ENCODE measurements at regions not wholly inside any gene's neighbourhood (a gene's known extent, or its start where the extent isn't known, plus 50 kb on each side); places are given as distances from the start of the nearest gene placed in this dataset.

DNA sequence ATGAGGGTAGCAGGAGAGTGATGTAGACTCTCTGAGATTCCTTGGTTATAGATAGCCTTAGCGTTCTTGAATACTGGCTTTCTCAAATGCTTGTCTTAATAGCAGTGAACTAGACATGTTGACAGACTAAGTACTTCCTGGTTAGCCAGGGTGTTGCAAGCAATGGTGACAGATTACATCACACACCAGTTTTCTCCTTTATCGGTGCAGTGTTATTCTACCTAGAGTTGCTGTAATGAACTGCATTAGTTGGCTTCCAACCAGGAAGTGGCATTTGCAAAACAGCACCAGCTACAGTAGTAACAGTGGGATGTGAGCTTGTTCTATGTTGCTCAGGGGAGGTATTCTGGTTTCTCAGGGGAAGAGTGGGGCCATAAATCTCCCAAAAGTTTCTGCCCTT, 582.2 kb upstream of the DDX18 start:
- no peak for TF ChIP-seq EZH2 (IDR thresholded peaks at IDR 0.05; ENCODE audit: low read length, missing control alignments)
- TF ChIP-seq, protein P1, sequence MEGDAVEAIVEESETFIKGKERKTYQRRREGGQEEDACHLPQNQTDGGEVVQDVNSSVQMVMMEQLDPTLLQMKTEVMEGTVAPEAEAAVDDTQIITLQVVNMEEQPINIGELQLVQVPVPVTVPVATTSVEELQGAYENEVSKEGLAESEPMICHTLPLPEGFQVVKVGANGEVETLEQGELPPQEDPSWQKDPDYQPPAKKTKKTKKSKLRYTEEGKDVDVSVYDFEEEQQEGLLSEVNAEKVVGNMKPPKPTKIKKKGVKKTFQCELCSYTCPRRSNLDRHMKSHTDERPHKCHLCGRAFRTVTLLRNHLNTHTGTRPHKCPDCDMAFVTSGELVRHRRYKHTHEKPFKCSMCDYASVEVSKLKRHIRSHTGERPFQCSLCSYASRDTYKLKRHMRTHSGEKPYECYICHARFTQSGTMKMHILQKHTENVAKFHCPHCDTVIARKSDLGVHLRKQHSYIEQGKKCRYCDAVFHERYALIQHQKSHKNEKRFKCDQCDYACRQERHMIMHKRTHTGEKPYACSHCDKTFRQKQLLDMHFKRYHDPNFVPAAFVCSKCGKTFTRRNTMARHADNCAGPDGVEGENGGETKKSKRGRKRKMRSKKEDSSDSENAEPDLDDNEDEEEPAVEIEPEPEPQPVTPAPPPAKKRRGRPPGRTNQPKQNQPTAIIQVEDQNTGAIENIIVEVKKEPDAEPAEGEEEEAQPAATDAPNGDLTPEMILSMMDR (conservative IDR thresholded peaks at IDR 0.05 in 1 of 2, IDR thresholded peaks at IDR 0.05 in 1 of 2; ENCODE audit: low read depth in 1 of 2, low read length in 2 of 2): no peak
- no peaks in the 10 kb centered on the region for H3K4me1 ChIP-seq (ENCODE audit: control insufficient read depth, extremely low read depth, insufficient read depth, low read length)
- no peak overlapping the region for H3K27ac ChIP-seq (ENCODE audit: insufficient read depth, low read length)
- no peaks in the 10 kb centered on the region for H3K79me2 ChIP-seq (ENCODE audit: control insufficient read depth, insufficient read depth, low read length)
- H3K36me3 ChIP-seq (ENCODE audit: control insufficient read depth, insufficient read depth, low read length): no peaks in the 10 kb centered on the region
- no peak overlapping the region for H3K9ac ChIP-seq (ENCODE audit: insufficient read depth, low read length)
- H3K4me2 ChIP-seq (ENCODE audit: extremely low read depth, insufficient read depth, low read length): no peak overlapping the region
- DNase-seq (ENCODE audit: low read depth in 2 of 2): no peak
- H3K9me3 ChIP-seq (ENCODE audit: control insufficient read depth, insufficient read depth, low read depth, low read length): no peaks in the 10 kb centered on the region
- no peak overlapping the region for H2AFZ ChIP-seq (ENCODE audit: low read length)
- no peak overlapping the region for H3K4me3 ChIP-seq (replicated peaks in 1 of 4; ENCODE audit: control extremely low read depth in 1 of 4, insufficient read depth in 1 of 4, low read depth in 3 of 4, low read length in 4 of 4)
- no peaks in the 10 kb centered on the region for H3K27me3 ChIP-seq (ENCODE audit: control insufficient read depth, insufficient read depth, low read length)
- H4K20me1 ChIP-seq (ENCODE audit: control insufficient read depth, extremely low read depth, insufficient read depth, low read length): no peaks in the 10 kb centered on the region

GRCh38 chr2:117257362-117257761, 557.1 kb upstream of the DDX18 start:
- Histone ChIP-seq H2AFZ (ENCODE audit: low read length) (no peak overlapping the region), H3K27ac (ENCODE audit: insufficient read depth, low read length) (no peak overlapping the region), H4K20me1 (ENCODE audit: control insufficient read depth, extremely low read depth, insufficient read depth, low read length) (no peaks in the 10 kb centered on the region), H3K4me2 (ENCODE audit: extremely low read depth, insufficient read depth, low read length) (no peak overlapping the region), H3K4me3 (replicated peaks in 1 of 4; ENCODE audit: control extremely low read depth in 1 of 4, insufficient read depth in 1 of 4, low read depth in 3 of 4, low read length in 4 of 4) (no peak overlapping the region), H3K9ac (ENCODE audit: insufficient read depth, low read length) (no peak overlapping the region), H3K9me3 (ENCODE audit: control insufficient read depth, insufficient read depth, low read depth, low read length) (no peaks in the 10 kb centered on the region), H3K36me3 (ENCODE audit: control insufficient read depth, insufficient read depth, low read length) (no peaks in the 10 kb centered on the region), H3K4me1 (ENCODE audit: control insufficient read depth, extremely low read depth, insufficient read depth, low read length) (no peaks in the 10 kb centered on the region), H3K79me2 (ENCODE audit: control insufficient read depth, insufficient read depth, low read length) (no peaks in the 10 kb centered on the region), H3K27me3 (ENCODE audit: control insufficient read depth, insufficient read depth, low read length) (no peaks in the 10 kb centered on the region)
- no peak for TF ChIP-seq EZH2 (IDR thresholded peaks at IDR 0.05; ENCODE audit: low read length, missing control alignments)
- TF ChIP-seq, protein P1 (conservative IDR thresholded peaks at IDR 0.05 in 1 of 2, IDR thresholded peaks at IDR 0.05 in 1 of 2; ENCODE audit: low read depth in 1 of 2, low read length in 2 of 2): no peak
- no peak for DNase-seq (ENCODE audit: low read depth in 2 of 2)

GRCh38 chr2:117269574-117269973, 544.9 kb upstream of the DDX18 start:
- Histone ChIP-seq H3K27ac (ENCODE audit: insufficient read depth, low read length) (no peak overlapping the region), H3K36me3 (ENCODE audit: control insufficient read depth, insufficient read depth, low read length) (no peaks in the 10 kb centered on the region), H3K9me3 (ENCODE audit: control insufficient read depth, insufficient read depth, low read depth, low read length) (no peaks in the 10 kb centered on the region), H3K79me2 (ENCODE audit: control insufficient read depth, insufficient read depth, low read length) (no peaks in the 10 kb centered on the region), H3K4me3 (replicated peaks in 1 of 4; ENCODE audit: control extremely low read depth in 1 of 4, insufficient read depth in 1 of 4, low read depth in 3 of 4, low read length in 4 of 4) (no peak overlapping the region), H3K9ac (ENCODE audit: insufficient read depth, low read length) (no peak overlapping the region), H3K27me3 (ENCODE audit: control insufficient read depth, insufficient read depth, low read length) (no peaks in the 10 kb centered on the region), H3K4me2 (ENCODE audit: extremely low read depth, insufficient read depth, low read length) (no peak overlapping the region), H4K20me1 (ENCODE audit: control insufficient read depth, extremely low read depth, insufficient read depth, low read length) (no peaks in the 10 kb centered on the region), H3K4me1 (ENCODE audit: control insufficient read depth, extremely low read depth, insufficient read depth, low read length) (no peaks in the 10 kb centered on the region), H2AFZ (ENCODE audit: low read length) (no peak overlapping the region)
- no peak for TF ChIP-seq EZH2 (IDR thresholded peaks at IDR 0.05; ENCODE audit: low read length, missing control alignments)
- TF ChIP-seq, protein P1 (conservative IDR thresholded peaks at IDR 0.05 in 1 of 2, IDR thresholded peaks at IDR 0.05 in 1 of 2; ENCODE audit: low read depth in 1 of 2, low read length in 2 of 2): no peak
- no peak for DNase-seq (ENCODE audit: low read depth in 2 of 2)

Measured in fibroblast of lung (primary cell).